ENCODE measurements at regions not wholly inside any gene's neighbourhood (a gene's known extent, or its start where the extent isn't known, plus 50 kb on each side); places are given as distances from the start of the nearest gene placed in this dataset.

DNA sequence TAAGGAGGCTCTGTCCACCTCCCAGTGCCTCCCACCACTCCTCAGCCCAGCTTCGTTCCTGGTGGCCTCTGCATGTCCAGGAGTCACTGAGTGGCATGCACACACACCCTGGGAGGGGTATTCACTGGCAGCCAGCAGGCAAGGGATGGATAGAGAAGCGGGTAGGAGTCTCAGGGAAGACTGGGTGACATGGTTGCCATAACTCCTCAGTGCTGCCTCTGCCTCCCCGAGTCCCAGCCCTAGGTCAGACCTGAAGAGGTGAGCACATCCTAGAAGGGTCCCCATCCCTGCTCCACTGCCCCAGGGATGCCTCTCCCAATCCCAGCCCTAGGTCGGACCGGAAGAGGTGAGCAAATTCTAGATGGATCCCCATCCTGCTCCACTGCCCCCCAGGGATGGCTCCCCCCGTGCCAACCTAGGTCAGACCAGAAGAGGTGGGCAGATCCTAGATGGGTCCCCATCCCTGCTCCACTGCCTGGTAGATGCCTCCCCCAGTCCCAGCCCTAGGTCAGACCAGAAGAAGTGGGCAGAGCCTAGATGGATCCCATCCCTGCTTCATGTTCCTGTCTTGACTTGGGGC is 197.0 kb downstream of the IRF8 start:
- TF ChIP-seq, protein P1, sequence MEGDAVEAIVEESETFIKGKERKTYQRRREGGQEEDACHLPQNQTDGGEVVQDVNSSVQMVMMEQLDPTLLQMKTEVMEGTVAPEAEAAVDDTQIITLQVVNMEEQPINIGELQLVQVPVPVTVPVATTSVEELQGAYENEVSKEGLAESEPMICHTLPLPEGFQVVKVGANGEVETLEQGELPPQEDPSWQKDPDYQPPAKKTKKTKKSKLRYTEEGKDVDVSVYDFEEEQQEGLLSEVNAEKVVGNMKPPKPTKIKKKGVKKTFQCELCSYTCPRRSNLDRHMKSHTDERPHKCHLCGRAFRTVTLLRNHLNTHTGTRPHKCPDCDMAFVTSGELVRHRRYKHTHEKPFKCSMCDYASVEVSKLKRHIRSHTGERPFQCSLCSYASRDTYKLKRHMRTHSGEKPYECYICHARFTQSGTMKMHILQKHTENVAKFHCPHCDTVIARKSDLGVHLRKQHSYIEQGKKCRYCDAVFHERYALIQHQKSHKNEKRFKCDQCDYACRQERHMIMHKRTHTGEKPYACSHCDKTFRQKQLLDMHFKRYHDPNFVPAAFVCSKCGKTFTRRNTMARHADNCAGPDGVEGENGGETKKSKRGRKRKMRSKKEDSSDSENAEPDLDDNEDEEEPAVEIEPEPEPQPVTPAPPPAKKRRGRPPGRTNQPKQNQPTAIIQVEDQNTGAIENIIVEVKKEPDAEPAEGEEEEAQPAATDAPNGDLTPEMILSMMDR (IDR thresholded peaks at IDR 0.05) = no peak
- TF ChIP-seq POLR2AphosphoS5 (IDR thresholded peaks at IDR 0.05) (no peak), POLR2A (IDR thresholded peaks at IDR 0.05) (no peak)
